CD4-positive, alpha-beta T cell (primary cell): ENCODE measurements at regions not wholly inside any gene's neighbourhood (a gene's known extent, or its start where the extent isn't known, plus 50 kb on each side); places are given as distances from the start of the nearest gene placed in this dataset.

Experiments
- ATAC-seq: fragments of 200-7000 bp; cut with Tn5 transposase; one replicate; pipeline ENCODE4 v1.10.0; 2022; ENCODE audit warnings: mild to moderate bottlenecking; ENCODE audit not compliant: poor library complexity
- CTCF ChIA-PET: fragments of 350-600 bp; sonication (Branson Sonifier 250); formaldehyde crosslinking; loops from one replicate; lab custom pipeline; 2021; ENCODE audit warnings: antibody characterized with exemption, inconsistent platforms; lab: Charles Lee
- POLR2A ChIA-PET: fragments of 350-600 bp; sonication (Branson Sonifier 250); formaldehyde crosslinking; loops from one replicate; lab custom pipeline; 2021; ENCODE audit warnings: antibody characterized with exemption, inconsistent platforms; lab: Charles Lee
- DNase-seq, 14 experiments: peaks; one replicate each; pipeline ENCODE4 v3.0.0-alpha.2; 2013 to 2020; ENCODE audit warnings: mixed read lengths in 2 of 14
- H3K27ac ChIP-seq, 2 donors: one replicate each; pipeline versions ENCODE4 v1.5.1 to v1.7.0; 2013; ENCODE audit warnings: low read length in 2 of 2, low read depth in 1 of 2, mild to moderate bottlenecking in 1 of 2
- H3K27me3 ChIP-seq, 2 experiments: 1 replicate in 1 of 2; 2 replicates in 1 of 2; pipeline versions ENCODE4 v1.6.1 to v1.7.0; 2013; ENCODE audit warnings: low read length in 2 of 2, control low read depth in 1 of 2, mild to moderate bottlenecking in 1 of 2, moderate library complexity in 1 of 2; ENCODE audit not compliant: insufficient read depth in 2 of 2, control insufficient read depth in 1 of 2
- H3K36me3 ChIP-seq: one replicate; pipeline ENCODE4 v1.6.1; 2013; ENCODE audit warnings: low read length, control low read depth; ENCODE audit not compliant: insufficient read depth
- H3K4me1 ChIP-seq: one replicate; pipeline ENCODE4 v1.6.1; 2013; ENCODE audit warnings: low read length, control low read depth; ENCODE audit not compliant: insufficient read depth
- H3K4me3 ChIP-seq: one replicate; pipeline ENCODE4 v1.5.1; 2013; ENCODE audit warnings: mild to moderate bottlenecking, low read length, moderate library complexity
- H3K9me3 ChIP-seq, 2 experiments: 1 replicate in 1 of 2; 2 replicates in 1 of 2; pipeline versions ENCODE4 v1.6.1 to v1.7.0; 2013; ENCODE audit warnings: low read length in 2 of 2, mild to moderate bottlenecking in 2 of 2, control low read depth in 1 of 2, moderate library complexity in 1 of 2; ENCODE audit not compliant: control insufficient read depth in 1 of 2, insufficient read depth in 1 of 2
- H3K27ac Mint-ChIP-seq: one replicate; pipeline ENCODE4 v1.8.0; 2020; ENCODE audit warnings: mixed read lengths
- H3K27me3 Mint-ChIP-seq: one replicate; pipeline ENCODE4 v1.8.0; 2021; ENCODE audit warnings: mixed read lengths
- H3K36me3 Mint-ChIP-seq: one replicate; pipeline ENCODE4 v1.8.0; 2021; ENCODE audit warnings: low read depth, mixed read lengths
- H3K4me1 Mint-ChIP-seq: one replicate; pipeline ENCODE4 v1.8.0; 2021; ENCODE audit warnings: low read depth, mixed read lengths
- H3K4me3 Mint-ChIP-seq: one replicate; pipeline ENCODE4 v1.8.0; 2020; ENCODE audit warnings: mild to moderate bottlenecking, mixed read lengths
- H3K9me3 Mint-ChIP-seq: one replicate; pipeline ENCODE4 v1.8.0; 2020; ENCODE audit warnings: mixed read lengths
- intact Hi-C, 2 experiments: fragments of 100-400 bp; cut with DNase I in 1 of 2; cut with micrococcal nuclease in 1 of 2; formaldehyde crosslinking; loops; one replicate each; pipeline versions ENCODE4 v1.15.1 to v1.9.0; 2023 to 2025; cut with DNase I, micrococcal nuclease
- TF ChIP-seq, protein P1 (sequence below): fragments of 200-600 bp; IDR thresholded peaks from one replicate; pipeline ENCODE4 v1.8.0; 2022; ENCODE audit warnings: antibody characterized with exemption, mild to moderate bottlenecking

GRCh38 chr19:57058871-57059270 lies 60.9 kb upstream of the USP29 start:
- Histone ChIP-seq H3K9me3 (peaks cover 16 to 28% of the 10 kb centered on the region in 2 experiments), H3K4me1 (no peaks in the 10 kb centered on the region), H3K27ac (no peak overlapping the region), H3K36me3 (no peaks in the 10 kb centered on the region), H3K27me3 (no peaks in the 10 kb centered on the region), H3K4me3 (no peak overlapping the region)
- intact Hi-C loops: no loop called here
- no peak overlapping the region for H3K27ac Mint-ChIP-seq
- H3K4me3 Mint-ChIP-seq: no peak overlapping the region
- TF ChIP-seq, protein P1, sequence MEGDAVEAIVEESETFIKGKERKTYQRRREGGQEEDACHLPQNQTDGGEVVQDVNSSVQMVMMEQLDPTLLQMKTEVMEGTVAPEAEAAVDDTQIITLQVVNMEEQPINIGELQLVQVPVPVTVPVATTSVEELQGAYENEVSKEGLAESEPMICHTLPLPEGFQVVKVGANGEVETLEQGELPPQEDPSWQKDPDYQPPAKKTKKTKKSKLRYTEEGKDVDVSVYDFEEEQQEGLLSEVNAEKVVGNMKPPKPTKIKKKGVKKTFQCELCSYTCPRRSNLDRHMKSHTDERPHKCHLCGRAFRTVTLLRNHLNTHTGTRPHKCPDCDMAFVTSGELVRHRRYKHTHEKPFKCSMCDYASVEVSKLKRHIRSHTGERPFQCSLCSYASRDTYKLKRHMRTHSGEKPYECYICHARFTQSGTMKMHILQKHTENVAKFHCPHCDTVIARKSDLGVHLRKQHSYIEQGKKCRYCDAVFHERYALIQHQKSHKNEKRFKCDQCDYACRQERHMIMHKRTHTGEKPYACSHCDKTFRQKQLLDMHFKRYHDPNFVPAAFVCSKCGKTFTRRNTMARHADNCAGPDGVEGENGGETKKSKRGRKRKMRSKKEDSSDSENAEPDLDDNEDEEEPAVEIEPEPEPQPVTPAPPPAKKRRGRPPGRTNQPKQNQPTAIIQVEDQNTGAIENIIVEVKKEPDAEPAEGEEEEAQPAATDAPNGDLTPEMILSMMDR: no peak
- no peaks in the 10 kb centered on the region for H3K4me1 Mint-ChIP-seq
- POLR2A ChIA-PET: no interaction called here
- CTCF ChIA-PET: no interaction called here
- H3K36me3 Mint-ChIP-seq: peaks cover 9% of the 10 kb centered on the region
- H3K9me3 Mint-ChIP-seq: peaks cover 18% of the 10 kb centered on the region
- ATAC-seq: no peak
- DNase-seq: no peak
- no peaks in the 10 kb centered on the region for H3K27me3 Mint-ChIP-seq

GRCh38 chr19:57063070-57063469 lies 56.7 kb upstream of the USP29 start:
- H3K9me3 ChIP-seq: peaks cover 7 to 49% of the 10 kb centered on the region in 2 experiments
- H3K4me1 ChIP-seq: no peaks in the 10 kb centered on the region
- H3K27ac ChIP-seq: no peak overlapping the region
- no peaks in the 10 kb centered on the region for H3K27me3 ChIP-seq
- no peaks in the 10 kb centered on the region for H3K36me3 ChIP-seq
- Mint-ChIP-seq H3K4me1 (no peaks in the 10 kb centered on the region), H3K4me3 (no peak overlapping the region), H3K9me3 (peaks cover 16% of the 10 kb centered on the region), H3K27ac (no peak overlapping the region), H3K27me3 (no peaks in the 10 kb centered on the region), H3K36me3 (peaks cover 12% of the 10 kb centered on the region)
- CTCF ChIA-PET: no interaction called here
- no peak overlapping the region for H3K4me3 ChIP-seq
- DNase-seq: no peak
- TF ChIP-seq, protein P1: no peak
- POLR2A ChIA-PET: no interaction called here
- intact Hi-C loops: no loop called here
- no peak for ATAC-seq

DNA sequence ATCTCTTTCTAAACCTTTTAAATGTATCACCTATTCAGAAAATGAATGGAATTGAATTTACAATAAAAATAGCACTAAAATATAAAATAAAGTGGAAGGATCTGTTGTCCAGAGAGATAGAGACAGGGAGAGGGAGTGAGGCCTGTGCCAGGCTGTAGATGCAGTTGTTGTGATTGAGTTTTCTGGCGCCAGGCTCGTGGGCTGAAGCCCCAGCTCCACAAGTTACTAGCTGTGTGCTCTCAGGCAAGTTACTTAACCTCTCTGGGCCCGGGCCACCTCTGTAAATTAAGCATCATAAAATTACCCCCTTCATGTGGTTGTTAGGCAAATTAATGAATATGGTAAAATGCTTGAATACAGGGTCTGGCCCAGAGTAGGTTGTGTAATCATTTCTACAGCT lies 52.3 kb upstream of the USP29 start:
- no peaks in the 10 kb centered on the region for H3K27me3 ChIP-seq
- ChIA-PET POLR2A (no interaction called here), CTCF (no interaction called here)
- H3K36me3 Mint-ChIP-seq: peaks cover 16% of the 10 kb centered on the region
- H3K4me3 Mint-ChIP-seq: no peak overlapping the region
- no peaks in the 10 kb centered on the region for H3K4me1 Mint-ChIP-seq
- no peak for ATAC-seq
- no peaks in the 10 kb centered on the region for H3K27me3 Mint-ChIP-seq
- no peaks in the 10 kb centered on the region for H3K36me3 ChIP-seq
- H3K4me1 ChIP-seq: no peaks in the 10 kb centered on the region
- H3K9me3 ChIP-seq: peaks cover 8 to 67% of the 10 kb centered on the region in 2 experiments
- TF ChIP-seq, protein P1: no peak
- peaks cover 16% of the 10 kb centered on the region for H3K9me3 Mint-ChIP-seq
- no peak overlapping the region for H3K27ac ChIP-seq
- intact Hi-C loops: no loop called here
- H3K4me3 ChIP-seq: no peak overlapping the region
- DNase-seq: no peak
- no peak overlapping the region for H3K27ac Mint-ChIP-seq
